Liver (tissue), 8 donors: ENCODE measurements at regions not wholly inside any gene's neighbourhood (a gene's known extent, or its start where the extent isn't known, plus 50 kb on each side); places are given as distances from the start of the nearest gene placed in this dataset.
"Not testable (repeated sequence)": the region's sequence is repeated elsewhere in the genome, so short reads cannot be mapped to it uniquely, and the experiment has no call there.

Source experiments
- DNase-seq: peaks from one replicate; pipeline ENCODE4 v3.0.0-alpha.2; 2017; ENCODE audit warnings: low spot score
- H3K27ac ChIP-seq, 2 donors: one replicate each; pipeline ENCODE4 v1.7.0; 2013; ENCODE audit warnings: inconsistent platforms in 2 of 2, low read length in 2 of 2, control low read depth in 1 of 2, low read depth in 1 of 2, mild to moderate bottlenecking in 1 of 2
- H3K27me3 ChIP-seq, 4 donors: one replicate each; pipeline versions ENCODE4 v1.6.1 to v1.7.0; 2013; ENCODE audit warnings: low read length in 3 of 4, inconsistent platforms in 1 of 4, mild to moderate bottlenecking in 1 of 4, moderate library complexity in 1 of 4; ENCODE audit not compliant: control insufficient read depth in 4 of 4, insufficient read depth in 4 of 4
- H3K36me3 ChIP-seq, 4 donors: one replicate each; pipeline versions ENCODE4 v1.6.1 to v1.7.0; 2013; ENCODE audit warnings: low read length in 3 of 4, mild to moderate bottlenecking in 3 of 4, low read depth in 1 of 4, moderate library complexity in 1 of 4; ENCODE audit not compliant: control insufficient read depth in 4 of 4, insufficient read depth in 3 of 4
- H3K4me1 ChIP-seq, 4 donors: one replicate each; pipeline versions ENCODE4 v1.6.1 to v1.7.0; 2013; ENCODE audit warnings: low read length in 3 of 4, mild to moderate bottlenecking in 3 of 4, moderate library complexity in 1 of 4; ENCODE audit not compliant: control insufficient read depth in 4 of 4, insufficient read depth in 4 of 4
- H3K4me3 ChIP-seq, 3 donors: one replicate each; pipeline versions ENCODE4 v1.6.1 to v1.7.0; 2013; ENCODE audit warnings: low read length in 3 of 3, control low read depth in 1 of 3, low read depth in 1 of 3, mild to moderate bottlenecking in 1 of 3
- H3K9ac ChIP-seq, 2 donors: one replicate each; pipeline ENCODE4 v1.7.0; 2013; ENCODE audit warnings: low read length in 2 of 2, mild to moderate bottlenecking in 2 of 2, moderate library complexity in 2 of 2, control low read depth in 1 of 2, low read depth in 1 of 2
- H3K9me3 ChIP-seq, 4 donors: one replicate each; pipeline versions ENCODE4 v1.6.1 to v1.7.0; 2013; ENCODE audit warnings: low read length in 3 of 4; ENCODE audit not compliant: control insufficient read depth in 4 of 4
- CTCF ChIP-seq: fragments of 150-350 bp; IDR thresholded peaks from 2 replicates; pipeline ENCODE4 v1.5.1; 2017; ENCODE audit warnings: improper control_type of control experiment, low read depth, low read length; ENCODE audit not compliant: missing input control
- EGR1 ChIP-seq, 2 donors: IDR thresholded peaks; 2 replicates each; pipeline ENCODE4 v1.6.1; 2016 to 2018; ENCODE audit warnings: antibody characterized with exemption in 2 of 2, low read depth in 2 of 2
- FOXA1 ChIP-seq: IDR thresholded peaks from 2 replicates; pipeline ENCODE4 v1.6.1; 2016; ENCODE audit warnings: antibody characterized with exemption
- FOXA2 ChIP-seq: IDR thresholded peaks from 2 replicates; pipeline ENCODE4 v1.6.1; 2016; ENCODE audit warnings: antibody characterized with exemption
- GABPA ChIP-seq, 2 donors: IDR thresholded peaks in 1 of 2; conservative IDR thresholded peaks in 1 of 2; 2 replicates each; pipeline ENCODE4 v1.6.1; 2016; ENCODE audit warnings: antibody characterized with exemption in 2 of 2, mild to moderate bottlenecking in 1 of 2, moderate library complexity in 1 of 2
- HNF4A ChIP-seq, 2 donors: conservative IDR thresholded peaks; 2 replicates each; pipeline ENCODE4 v1.6.1; 2016; ENCODE audit warnings: antibody characterized with exemption in 2 of 2, mild to moderate bottlenecking in 2 of 2
- HNF4G ChIP-seq: IDR thresholded peaks from 2 replicates; pipeline ENCODE4 v1.6.1; 2016; ENCODE audit warnings: antibody characterized with exemption
- JUND ChIP-seq, 2 donors: IDR thresholded peaks; 2 replicates each; pipeline ENCODE4 v1.6.1; 2016; ENCODE audit warnings: antibody characterized with exemption in 2 of 2
- MAX ChIP-seq: IDR thresholded peaks from 2 replicates; pipeline ENCODE4 v1.6.1; 2016; ENCODE audit warnings: antibody characterized with exemption
- NR2F2 ChIP-seq: IDR thresholded peaks from 2 replicates; pipeline ENCODE4 v1.6.1; 2016; ENCODE audit warnings: antibody characterized with exemption
- RAD21 ChIP-seq, 2 donors: IDR thresholded peaks; 2 replicates each; pipeline ENCODE4 v1.6.1; 2016; ENCODE audit warnings: antibody characterized with exemption in 2 of 2, mild to moderate bottlenecking in 2 of 2
- RXRA ChIP-seq, 2 donors: IDR thresholded peaks; 2 replicates each; pipeline ENCODE4 v1.6.1; 2017 to 2018; ENCODE audit warnings: antibody characterized with exemption in 2 of 2, mild to moderate bottlenecking in 1 of 2
- SP1 ChIP-seq: IDR thresholded peaks from 2 replicates; pipeline ENCODE4 v1.6.1; 2018; ENCODE audit warnings: antibody characterized with exemption, mild to moderate bottlenecking
- TAF1 ChIP-seq: conservative IDR thresholded peaks from 2 replicates; pipeline ENCODE4 v1.6.1; 2016; ENCODE audit warnings: antibody characterized with exemption, mild to moderate bottlenecking
- YY1 ChIP-seq: IDR thresholded peaks from 2 replicates; pipeline ENCODE4 v1.6.1; 2016; ENCODE audit warnings: antibody characterized with exemption, mild to moderate bottlenecking
- ZBTB33 ChIP-seq: IDR thresholded peaks from 2 replicates; pipeline ENCODE4 v1.6.1; 2016; ENCODE audit warnings: antibody characterized with exemption
- WGBS: extraction: QIAGEN DNeasy Blood & Tissue Kit; methylation state at CpG from one replicate; pipeline ENCODE4 v1.1.7; 2013; 5-methylcytosine and 5-hydroxymethylcytosine counted together
- TF ChIP-seq, protein P1 (sequence below): IDR thresholded peaks from 2 replicates; pipeline ENCODE4 v1.6.1; 2016; ENCODE audit warnings: antibody characterized with exemption
- TF ChIP-seq, protein P2 (sequence below): IDR thresholded peaks from 2 replicates; pipeline ENCODE4 v1.6.1; 2016; ENCODE audit warnings: antibody characterized with exemption, mild to moderate bottlenecking
- donor health status: healthy.
- donor health status: healthy.
- donor health status: healthy.
- donor health status: healthy.
- donor health status: healthy.

DNA sequence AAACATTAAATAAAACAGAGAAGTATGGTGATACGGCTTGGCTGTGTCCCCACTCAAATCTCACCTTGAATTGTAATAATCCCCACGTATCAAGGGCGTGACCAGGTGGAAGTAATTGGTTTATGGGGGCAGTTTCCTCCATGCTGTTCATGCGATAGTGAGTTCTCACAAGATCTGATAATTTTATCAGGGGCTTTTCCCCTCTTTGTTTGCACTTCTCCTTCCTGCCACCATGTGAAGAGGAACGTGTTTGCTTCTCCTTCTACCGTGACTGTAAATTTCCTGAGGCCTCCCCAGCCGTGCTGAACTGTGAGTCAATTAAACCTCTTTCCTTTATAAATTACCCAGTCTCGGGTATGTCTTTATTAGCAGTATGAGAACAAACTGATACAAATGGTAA lies 331.3 kb upstream of the CNR1 start:
- 62% methylated on average over 8 of the region's 8 CpGs for WGBS
- not testable (repeated sequence) for H3K9ac ChIP-seq, H3K9me3 ChIP-seq, H3K4me1 ChIP-seq, DNase-seq, H3K27me3 ChIP-seq, H3K4me3 ChIP-seq, H3K36me3 ChIP-seq, H3K27ac ChIP-seq

- no peak for DNase-seq
- Histone ChIP-seq H3K36me3 (no peaks in the 10 kb centered on the region), H3K9ac (no peak overlapping the region), H3K4me1 (no peaks in the 10 kb centered on the region), H3K4me3 (no peak overlapping the region), H3K27me3 (no peaks in the 10 kb centered on the region), H3K27ac (no peak overlapping the region), H3K9me3 (no peaks in the 10 kb centered on the region)
- TF ChIP-seq RXRA (IDR thresholded peaks at IDR 0.05) (no peak), FOXA1 (no peak), JUND (IDR thresholded peaks at IDR 0.05) (no peak), HNF4G (no peak), FOXA2 (no peak), EGR1 (IDR thresholded peaks at IDR 0.05; ENCODE audit: low read depth in 2 of 2) (no peak), YY1 (no peak), SP1 (no peak), HNF4A (conservative IDR thresholded peaks at IDR 0.05) (no peak), ZBTB33 (no peak), RAD21 (IDR thresholded peaks at IDR 0.05) (no peak), MAX (no peak), NR2F2 (no peak), TAF1 (no peak), CTCF (no peak), GABPA (IDR thresholded peaks at IDR 0.05 in 1 of 2, conservative IDR thresholded peaks at IDR 0.05 in 1 of 2) (no peak)
- TF ChIP-seq, protein P1, sequence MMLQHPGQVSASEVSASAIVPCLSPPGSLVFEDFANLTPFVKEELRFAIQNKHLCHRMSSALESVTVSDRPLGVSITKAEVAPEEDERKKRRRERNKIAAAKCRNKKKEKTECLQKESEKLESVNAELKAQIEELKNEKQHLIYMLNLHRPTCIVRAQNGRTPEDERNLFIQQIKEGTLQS: no peak
- TF ChIP-seq, protein P2, sequence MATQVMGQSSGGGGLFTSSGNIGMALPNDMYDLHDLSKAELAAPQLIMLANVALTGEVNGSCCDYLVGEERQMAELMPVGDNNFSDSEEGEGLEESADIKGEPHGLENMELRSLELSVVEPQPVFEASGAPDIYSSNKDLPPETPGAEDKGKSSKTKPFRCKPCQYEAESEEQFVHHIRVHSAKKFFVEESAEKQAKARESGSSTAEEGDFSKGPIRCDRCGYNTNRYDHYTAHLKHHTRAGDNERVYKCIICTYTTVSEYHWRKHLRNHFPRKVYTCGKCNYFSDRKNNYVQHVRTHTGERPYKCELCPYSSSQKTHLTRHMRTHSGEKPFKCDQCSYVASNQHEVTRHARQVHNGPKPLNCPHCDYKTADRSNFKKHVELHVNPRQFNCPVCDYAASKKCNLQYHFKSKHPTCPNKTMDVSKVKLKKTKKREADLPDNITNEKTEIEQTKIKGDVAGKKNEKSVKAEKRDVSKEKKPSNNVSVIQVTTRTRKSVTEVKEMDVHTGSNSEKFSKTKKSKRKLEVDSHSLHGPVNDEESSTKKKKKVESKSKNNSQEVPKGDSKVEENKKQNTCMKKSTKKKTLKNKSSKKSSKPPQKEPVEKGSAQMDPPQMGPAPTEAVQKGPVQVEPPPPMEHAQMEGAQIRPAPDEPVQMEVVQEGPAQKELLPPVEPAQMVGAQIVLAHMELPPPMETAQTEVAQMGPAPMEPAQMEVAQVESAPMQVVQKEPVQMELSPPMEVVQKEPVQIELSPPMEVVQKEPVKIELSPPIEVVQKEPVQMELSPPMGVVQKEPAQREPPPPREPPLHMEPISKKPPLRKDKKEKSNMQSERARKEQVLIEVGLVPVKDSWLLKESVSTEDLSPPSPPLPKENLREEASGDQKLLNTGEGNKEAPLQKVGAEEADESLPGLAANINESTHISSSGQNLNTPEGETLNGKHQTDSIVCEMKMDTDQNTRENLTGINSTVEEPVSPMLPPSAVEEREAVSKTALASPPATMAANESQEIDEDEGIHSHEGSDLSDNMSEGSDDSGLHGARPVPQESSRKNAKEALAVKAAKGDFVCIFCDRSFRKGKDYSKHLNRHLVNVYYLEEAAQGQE: no peak
- WGBS: 40% methylated on average over 3 of the region's 3 CpGs
Observed at GRCh38 chr6:88494401-88495140, 328.4 kb upstream of the CNR1 start.
